GM21515 (cell line): ENCODE measurements at regions not wholly inside any gene's neighbourhood (a gene's known extent, or its start where the extent isn't known, plus 50 kb on each side); places are given as distances from the start of the nearest gene placed in this dataset.

ENCODE experiments used
- ATAC-seq: cut with Tn5 transposase; IDR thresholded peaks from one replicate; pipeline ENCODE4 v1.9.1; 2021; ENCODE audit not compliant: unreplicated experiment

GRCh38 chr7:96638669-96639068, 71.0 kb downstream of the SEM1 start:
- ATAC-seq, result no peak

GRCh38 chr7:96637522-96637921, 72.1 kb downstream of the SEM1 start:
- ATAC-seq, result no peak

DNA sequence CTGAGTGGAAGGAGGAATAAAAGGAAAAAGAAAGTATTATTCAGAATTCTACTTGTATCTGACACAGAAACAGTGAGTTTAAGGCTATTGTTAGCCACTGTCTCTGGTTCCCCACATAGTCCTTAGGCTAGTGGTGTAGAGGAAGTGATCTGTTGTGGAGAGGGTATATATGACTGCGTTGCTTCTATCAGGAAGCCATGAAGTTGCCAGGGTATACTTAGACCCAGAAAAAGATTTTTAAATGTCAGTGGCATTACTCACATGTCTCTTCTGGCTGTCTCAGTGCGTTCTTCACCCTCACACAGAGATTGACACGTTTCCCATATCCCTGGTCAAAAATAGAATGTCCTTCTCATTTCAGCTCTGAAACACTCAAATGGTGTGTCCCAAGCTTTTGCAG, 72.7 kb downstream of the SEM1 start:
- ATAC-seq, result no peak

DNA sequence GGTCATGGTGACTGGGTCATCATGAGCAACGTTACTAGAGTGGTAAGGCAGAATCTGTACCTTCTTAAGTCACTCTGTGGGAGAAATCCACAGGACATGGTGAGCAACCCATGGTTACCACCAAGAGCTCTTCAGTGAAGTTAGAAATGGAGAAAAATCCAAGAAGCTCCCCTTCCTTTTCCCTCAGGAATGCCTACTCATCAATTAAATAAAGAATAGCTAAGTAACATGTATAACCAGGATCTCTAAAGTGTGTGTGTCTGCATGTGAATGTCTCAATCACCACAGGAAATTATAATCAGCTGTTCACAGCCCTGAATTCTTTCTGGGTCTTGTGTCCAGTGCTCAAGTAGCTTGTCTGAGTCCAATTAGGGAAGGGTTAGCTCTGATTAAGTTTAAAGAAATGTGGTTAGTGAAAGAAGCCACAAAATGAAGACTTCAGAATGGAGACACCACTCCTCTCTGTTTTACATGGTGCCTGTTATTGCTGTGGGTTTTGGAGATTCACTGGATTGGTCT, 73.2 kb downstream of the SEM1 start:
- no peak for ATAC-seq

DNA sequence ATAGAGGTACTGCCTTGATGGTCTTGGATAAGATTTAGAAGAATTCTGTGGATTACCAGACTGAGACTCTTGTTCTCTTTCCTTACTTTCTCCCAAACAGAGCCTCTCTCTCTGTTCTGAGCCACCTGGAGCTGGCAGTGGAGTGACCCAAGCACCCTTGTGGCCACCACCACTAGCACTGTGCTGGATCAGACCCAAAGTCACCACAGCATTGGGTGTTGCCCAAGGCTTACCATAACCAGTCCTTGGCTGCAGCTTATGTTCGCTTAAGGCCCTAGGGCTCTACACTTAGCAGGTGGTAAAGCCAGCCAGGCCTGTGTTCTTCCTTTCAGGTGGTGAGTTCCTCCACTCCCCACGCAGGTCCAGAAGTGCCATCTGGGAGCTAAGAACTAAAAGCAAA, 79.8 kb downstream of the SEM1 start:
- ATAC-seq, result no peak

- no peak for ATAC-seq
Measured at GRCh38 chr7:96624954-96625353, 84.7 kb downstream of the SEM1 start.

DNA sequence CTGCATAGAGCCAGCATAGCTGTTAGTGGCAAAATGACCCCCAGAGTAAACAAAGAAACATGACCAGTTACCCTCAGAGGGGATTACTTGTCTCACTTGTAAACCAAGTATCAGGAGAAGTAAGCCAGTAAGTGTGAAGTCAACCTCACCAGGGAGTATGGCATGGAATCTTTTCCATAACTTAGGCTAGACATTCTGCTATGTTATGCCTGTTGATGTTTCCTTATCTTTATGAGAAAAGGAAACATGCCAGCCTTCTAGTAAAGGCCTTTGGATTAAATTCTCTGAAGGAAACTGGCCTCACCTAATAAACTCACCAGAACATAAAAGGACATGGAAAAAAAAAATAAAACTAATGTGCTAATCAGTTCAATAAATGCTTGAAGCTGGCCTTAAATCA, 87.7 kb downstream of the SEM1 start:
- ATAC-seq, result no peak

DNA sequence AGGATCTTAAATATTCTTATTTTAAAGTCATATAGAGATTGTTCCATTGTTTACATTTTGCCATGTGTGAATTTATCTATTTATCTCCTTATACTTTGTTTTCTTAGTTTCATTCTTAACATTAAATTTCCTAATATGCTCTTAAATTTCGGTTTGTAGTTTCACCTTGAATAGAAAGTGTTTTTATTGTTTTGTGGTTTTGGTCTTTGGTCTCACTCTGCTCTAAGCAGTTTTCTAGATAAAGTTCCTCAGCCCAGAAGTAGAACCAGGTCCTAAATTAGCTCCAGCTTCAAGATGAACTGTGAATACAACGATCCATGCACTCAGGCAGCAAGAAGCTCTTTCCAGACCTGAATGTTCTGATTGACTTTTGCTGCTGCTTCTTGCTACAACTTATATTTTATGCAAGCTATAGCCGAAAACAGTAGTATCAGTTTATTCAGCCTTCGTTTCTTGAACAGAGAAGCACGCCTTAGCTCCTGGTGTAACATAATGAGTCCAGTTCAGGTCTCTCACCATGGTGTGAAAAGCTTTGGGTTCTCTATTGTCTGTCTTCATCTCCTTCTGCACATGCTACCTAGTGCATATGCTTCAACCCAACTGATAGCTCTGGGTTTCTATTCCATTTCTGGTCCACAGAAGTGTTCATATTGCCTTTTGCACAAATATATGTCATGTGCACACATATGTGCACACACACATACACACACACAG, 95.3 kb downstream of the SEM1 start:
- ATAC-seq, result no peak

- no peak for ATAC-seq
Measured at GRCh38 chr7:96612034-96612433, 97.6 kb downstream of the SEM1 start.

GRCh38 chr7:96605045-96605716, 104.5 kb downstream of the SEM1 start:
- ATAC-seq, result no peak

- ATAC-seq, result no peak
Measured at GRCh38 chr7:96599288-96599936, 110.2 kb downstream of the SEM1 start.

GRCh38 chr7:96598421-96598820, 111.2 kb downstream of the SEM1 start:
- no peak for ATAC-seq

GRCh38 chr7:96596120-96596826, 113.4 kb downstream of the SEM1 start:
- ATAC-seq, result no peak

GRCh38 chr7:96591900-96592676, 117.6 kb downstream of the SEM1 start:
- ATAC-seq, result no peak

- no peak for ATAC-seq
Measured at GRCh38 chr7:96591159-96591899, 118.3 kb downstream of the SEM1 start.

GRCh38 chr7:96589038-96589437, 120.6 kb downstream of the SEM1 start:
- ATAC-seq, result no peak

DNA sequence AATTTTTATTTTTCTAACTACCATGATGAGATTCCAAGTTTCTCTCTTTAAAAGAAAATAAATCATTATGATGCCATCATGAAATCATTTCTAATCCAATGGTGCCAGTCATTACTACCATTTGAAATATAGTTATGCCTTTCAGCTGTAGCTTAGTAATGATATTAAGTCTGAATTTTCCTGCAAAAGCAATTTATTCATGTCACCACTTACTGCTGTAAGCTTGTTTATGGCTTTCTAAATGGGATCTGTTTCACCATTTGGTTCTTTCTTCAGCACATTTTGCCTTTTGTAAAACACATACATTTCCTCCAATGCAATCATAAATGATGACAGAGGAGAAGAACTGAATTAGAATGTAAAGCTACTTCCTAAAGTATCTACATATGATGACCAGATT, 130.5 kb downstream of the SEM1 start:
- ATAC-seq, result no peak

- no peak for ATAC-seq
Measured at GRCh38 chr7:96578606-96579005, 131.0 kb downstream of the SEM1 start.

- no peak for ATAC-seq
Measured at GRCh38 chr7:96563409-96563808, 146.2 kb downstream of the SEM1 start.

- no peak for ATAC-seq
Measured at GRCh38 chr7:96562966-96563365, 146.7 kb downstream of the SEM1 start.
